NCI-H510A treated with DMSO at 0.1 percent for 48 hours (cell line): ENCODE measurements at regions not wholly inside any gene's neighbourhood (a gene's known extent, or its start where the extent isn't known, plus 50 kb on each side); places are given as distances from the start of the nearest gene placed in this dataset.

Experiments used
- DNase-seq: peaks from one replicate; lab custom pipeline; 2025; lab: John Stamatoyannopoulos, UW

DNA sequence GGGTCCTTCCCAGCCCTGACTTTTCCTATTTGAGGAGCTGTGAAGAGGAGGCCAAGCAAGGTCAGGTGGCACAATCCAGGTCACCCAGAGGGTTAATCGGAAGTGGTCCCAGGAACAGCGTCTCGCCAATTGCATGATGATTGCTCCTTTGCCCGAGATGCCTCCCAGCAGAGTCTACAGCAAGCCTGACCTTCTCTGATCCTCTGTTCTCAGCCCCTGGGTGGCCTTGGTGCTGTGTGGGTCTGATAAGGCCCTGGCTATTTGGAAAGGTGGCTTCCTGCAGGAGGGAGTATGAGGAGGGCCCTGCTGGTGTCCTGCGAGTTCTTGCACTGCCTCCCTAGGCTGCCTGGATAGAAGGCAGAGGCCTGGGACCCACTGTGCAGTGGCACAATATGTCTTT is 116.2 kb downstream of the FOXD2 start:
- DNase-seq: no peak

DNA sequence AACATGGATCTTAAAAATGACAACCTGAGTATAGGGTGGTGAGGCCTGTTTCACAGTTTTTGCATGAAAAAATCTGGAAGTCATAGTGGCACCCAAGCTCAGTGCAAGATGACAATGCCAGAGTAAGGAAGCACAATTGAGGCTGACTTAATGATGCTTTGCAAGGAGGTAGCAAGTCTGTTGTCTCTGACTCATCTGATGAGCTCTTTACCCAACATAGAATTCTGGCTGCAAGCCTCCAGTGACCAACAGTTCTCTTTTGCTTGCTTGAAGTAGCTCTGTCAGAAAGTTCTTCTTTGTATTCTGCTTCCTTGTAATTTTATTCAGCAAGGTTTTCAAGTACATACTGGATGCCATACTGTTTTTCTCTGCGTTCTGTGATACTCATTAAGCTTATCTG is 117.1 kb downstream of the FOXD2 start:
- no peak for DNase-seq

DNA sequence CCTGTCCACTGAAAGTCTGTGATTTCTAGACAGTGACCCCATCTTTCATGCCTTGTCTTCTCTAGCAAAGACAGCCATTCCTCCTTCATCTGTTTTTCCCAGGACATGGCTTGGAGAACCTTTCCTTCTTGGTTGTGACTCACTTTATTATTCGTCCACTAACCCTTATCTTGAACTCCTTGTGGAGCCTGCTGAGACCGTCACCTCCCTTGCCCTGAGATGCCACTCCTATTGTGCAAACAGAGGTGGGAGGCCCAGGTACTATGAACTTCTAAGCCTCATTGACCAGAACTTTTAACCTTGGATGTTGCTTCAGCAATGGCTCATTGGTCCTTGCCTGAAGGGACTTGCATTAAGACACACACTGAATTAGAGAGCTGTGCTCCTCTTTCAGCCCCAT is 117.5 kb downstream of the FOXD2 start:
- no peak for DNase-seq

DNA sequence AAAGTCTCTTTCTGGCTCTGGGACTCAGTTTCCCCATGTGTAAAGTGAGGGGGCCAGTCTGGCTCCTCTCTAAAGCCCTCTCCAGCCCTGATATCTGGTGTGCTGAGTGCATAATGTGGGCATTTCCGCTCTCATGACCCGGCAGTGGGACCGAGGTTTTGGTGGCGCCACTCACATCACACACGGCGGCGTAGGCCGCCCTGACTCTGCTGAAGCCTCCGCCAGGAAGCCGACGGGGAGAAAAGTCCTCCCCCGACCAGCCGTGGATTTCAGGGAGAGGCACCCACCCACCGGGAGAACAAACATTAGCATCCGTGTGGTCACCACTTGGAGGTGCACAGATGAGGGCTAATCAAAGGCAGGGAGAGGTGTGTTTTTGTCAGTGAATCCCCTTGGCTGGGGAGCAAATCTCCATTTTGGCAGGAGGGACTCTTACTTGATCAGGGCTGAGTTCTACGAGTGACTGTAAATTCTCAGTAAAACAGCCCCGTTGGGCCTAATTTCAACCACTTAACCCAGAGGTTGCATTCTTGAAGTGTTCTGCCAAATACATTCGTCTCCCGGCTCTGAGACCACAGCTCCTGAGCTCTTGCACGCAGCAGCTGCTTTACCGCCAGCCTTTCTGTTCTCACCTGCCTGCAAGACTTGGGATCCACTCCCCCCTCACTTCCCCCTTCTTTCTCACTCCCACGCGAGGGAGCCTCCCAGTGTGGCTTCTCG is 118.2 kb downstream of the FOXD2 start:
- no peak for DNase-seq

DNA sequence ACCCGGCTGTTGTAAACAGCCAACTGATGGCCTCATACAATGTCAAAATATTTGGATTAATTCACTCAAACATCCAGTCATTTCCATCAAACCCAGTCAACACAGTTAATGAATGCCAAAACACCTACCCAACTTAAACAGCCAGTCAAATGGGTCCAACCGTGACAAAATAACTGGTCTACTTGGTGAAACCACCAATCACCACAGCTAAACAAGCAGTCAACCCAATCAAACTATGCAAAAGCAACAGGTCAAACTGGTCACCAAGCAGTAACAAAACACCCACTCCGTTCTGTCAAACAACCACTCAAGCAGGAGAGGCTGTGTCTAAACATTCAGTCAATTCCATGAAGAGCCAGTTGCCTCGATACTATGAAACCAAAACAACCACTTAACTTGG is 119.2 kb downstream of the FOXD2 start:
- peak; percentile 59 for DNase-seq

DNA sequence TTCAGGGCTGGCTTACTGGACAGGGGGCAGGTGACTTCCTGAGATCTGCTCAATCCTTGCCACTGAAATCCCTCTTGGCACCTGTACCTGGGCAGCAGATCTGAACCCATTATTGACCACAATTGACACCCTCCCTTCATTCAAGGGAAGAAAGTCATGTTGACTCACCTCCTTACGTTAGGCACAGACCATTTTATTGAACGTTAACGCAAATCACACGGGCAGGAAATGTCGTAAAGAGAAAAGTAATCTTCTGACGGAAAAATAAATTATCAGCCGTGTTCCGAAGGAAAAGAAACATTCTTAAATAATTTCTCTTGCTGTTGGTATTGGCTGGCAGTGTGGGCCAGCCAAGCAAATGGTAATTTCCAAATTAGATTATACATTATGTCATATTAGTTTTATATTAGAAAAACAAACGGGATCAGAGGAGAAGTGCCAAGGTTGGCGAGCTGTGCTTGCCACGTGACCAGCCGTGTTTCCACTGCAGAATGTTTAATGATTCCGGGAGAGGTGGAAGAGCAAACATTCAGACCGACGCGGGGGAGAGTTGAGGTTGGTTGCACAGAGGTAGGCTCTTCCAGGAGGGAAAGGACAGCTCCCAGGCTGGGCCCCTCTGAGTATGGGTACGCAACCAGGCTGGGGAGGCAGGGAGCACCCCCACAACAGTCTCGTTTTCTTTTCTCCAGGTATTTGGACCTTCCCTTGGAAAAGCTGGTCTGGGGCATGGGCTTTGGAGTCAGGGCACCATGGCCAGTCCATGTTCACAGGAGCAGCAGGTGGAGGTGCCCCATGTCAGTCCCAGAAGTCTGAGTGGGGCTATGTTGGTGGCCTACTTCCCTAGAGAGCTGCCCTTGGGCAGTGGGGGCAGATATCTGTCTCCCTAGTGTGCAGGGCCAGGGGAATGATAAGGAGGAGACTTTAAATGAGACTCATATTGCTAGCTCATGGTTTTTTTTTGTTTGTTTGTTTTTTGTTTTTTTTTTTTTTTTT is 121.1 kb downstream of the FOXD2 start:
- DNase-seq: peak; percentile 83

DNA sequence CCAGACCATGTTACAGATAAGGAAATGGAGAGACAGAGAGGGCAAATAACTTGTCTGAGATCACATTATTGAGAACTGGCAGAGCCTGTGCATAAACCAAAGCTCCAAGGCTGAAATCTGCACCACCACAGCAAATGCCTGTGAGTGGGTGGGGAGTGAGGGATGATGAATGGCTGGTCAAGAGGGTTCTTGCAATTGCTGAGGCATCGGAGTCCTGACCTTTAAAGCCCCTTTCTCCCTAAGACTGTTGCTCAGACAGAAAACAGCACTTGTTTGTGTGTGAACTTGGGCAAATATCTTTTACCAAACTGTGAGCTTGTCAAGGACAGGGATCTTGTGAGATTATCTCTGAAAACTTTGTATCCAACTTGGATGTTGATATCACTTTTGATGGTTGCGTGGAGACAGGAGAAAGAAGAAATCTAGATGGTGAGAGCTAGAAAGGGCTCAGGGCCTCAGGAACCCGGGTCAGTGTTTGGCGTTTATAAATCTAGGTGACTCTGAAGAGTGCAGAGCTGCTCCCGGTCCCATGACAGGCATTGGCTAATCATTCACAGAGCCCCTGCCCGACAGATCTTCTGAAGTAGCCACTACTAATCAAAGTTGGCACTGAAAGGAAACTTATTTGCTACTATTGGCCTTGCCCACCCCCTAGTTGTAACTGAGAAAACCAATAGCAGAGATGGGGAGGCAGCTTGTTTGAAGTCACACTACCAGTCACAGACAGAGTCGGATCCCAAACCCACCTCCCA is 122.3 kb downstream of the FOXD2 start:
- no peak for DNase-seq

DNA sequence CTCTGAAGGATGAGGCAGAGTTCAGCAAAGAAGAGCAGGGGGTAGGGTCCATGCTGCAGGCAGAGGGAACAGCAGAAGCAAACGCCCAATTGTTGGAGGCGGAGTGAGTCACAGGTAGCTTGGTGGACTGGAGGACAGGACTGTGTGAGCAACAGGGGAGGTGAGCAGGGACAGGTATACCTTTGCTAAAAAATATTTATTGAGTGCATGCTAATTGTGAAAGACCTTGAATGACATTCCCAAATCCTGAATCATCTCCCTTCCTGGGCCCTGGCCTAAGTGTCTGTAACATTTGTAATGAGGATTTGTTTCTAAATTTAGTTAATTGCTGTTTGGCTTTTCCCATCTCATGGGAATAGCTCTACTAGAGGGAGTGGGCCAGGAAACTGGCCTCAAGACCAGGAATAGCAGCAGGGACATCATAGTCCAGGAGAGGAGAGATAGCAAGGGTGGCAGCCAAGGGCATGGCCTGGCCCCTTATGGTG is 123.7 kb downstream of the FOXD2 start:
- DNase-seq: no peak

DNA sequence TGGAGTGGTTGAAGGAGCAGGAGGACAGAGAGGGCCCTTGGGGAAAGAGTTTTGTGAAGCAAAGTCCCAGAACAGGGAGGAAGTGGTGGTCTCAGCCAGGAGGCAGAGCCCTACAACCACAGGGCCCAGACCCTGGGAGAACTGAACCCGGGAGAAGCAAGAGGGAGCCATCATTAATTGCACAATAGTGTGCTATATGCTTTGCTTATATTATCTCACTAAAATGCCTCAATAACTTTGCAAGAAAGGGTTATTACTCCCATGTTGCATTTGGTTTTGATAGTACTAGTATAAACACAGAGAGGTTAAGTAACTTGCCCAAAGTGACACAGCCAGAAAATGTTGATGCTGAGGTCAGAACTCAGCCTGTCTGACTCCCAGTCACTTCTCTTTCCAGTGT is 124.3 kb downstream of the FOXD2 start:
- DNase-seq: no peak

DNA sequence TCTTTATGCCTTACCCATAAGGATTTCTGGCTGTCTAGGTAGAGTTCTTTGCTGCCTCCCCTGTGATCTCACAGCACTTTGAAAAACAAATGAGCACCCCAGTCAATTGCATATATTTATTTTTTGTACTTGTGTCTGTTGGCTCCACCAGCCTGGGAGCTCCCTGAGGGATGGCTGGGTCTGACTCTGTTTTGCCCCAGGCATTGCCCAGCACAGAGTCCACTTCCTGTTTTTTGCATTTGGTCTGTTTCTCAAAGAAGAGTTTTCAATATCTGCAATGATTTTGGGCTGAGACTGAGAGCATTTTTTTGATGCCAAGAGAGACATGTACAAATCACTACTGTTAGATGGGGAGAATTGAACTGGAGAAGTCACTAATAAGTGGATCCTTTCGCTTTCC is 125.0 kb downstream of the FOXD2 start:
- no peak for DNase-seq

DNA sequence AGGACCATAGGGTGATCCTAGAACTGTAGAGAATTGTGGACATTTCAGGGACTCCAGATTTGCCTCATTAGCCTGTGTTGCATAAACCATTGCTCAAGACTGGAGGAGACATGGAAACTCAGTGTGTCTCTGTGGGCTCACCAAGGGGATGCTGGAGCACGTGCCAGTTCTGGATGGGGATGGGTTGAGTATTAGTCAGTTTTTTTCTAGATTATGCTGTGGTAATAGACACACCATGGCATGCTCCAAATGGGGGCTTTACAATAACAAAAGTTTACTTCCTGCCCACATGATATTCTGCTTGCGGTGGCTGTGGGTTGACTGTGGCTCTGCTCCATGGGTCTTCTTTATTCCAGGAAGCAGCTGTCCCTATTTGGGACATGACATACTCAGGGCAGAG is 125.4 kb downstream of the FOXD2 start:
- no peak for DNase-seq

DNA sequence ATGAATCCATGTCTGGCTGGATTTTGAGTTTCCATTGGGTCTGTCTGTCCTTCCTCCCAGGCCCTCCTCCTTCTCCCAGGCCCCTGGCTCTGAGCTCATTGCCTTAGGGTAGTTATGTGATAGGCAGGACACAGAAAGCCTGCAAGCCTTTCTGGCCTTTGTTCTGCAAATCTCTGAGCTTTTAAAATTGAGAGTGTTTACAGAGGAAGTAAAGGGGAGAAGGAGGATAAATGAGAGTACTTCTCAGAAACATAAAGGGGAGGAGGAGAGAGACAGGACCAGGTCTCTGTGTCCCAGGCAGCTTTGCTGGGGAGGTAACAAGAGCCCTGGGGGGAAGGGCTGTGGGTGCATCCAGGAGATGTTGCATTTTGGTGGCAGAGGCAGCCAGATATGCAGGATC is 126.7 kb downstream of the FOXD2 start:
- no peak for DNase-seq

DNA sequence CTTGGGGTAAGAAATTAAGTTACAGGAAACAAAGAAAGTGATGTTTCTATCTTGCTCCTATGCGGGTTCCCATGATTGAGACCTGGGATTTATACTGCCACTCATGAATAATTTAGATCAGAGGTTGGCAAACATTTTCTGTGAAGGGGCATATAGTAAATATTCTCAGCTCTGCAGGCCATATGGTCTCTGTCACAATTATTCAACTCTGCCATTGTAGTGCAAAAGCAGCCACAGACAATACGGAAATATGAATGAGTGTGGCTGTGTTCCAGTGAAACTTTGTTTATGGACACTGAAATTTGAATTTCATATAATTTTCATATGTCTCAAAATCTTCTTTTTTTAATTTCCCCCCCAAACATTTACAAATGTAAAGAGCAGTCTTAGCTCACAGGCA is 127.2 kb downstream of the FOXD2 start:
- no peak for DNase-seq

DNA sequence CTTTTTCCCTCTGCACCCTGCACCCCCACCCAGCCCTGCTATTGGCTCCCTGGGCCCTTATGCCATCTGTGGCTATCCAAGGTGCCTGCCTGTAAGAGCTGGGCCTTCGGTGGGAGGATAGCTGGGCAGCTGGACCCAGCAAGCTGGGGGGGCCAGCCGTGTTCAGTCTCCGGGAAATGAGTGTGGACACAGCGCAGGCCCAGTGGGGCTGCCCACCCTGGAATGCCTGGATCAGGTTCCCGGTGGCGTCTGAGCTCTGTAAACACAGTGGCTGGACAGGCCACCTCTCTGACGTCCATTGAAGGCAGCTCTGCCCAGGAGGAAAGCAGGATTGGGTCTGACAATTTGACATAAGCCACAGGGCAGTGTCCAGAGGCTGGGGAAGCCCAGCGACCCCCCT is 127.8 kb downstream of the FOXD2 start:
- no peak for DNase-seq

DNA sequence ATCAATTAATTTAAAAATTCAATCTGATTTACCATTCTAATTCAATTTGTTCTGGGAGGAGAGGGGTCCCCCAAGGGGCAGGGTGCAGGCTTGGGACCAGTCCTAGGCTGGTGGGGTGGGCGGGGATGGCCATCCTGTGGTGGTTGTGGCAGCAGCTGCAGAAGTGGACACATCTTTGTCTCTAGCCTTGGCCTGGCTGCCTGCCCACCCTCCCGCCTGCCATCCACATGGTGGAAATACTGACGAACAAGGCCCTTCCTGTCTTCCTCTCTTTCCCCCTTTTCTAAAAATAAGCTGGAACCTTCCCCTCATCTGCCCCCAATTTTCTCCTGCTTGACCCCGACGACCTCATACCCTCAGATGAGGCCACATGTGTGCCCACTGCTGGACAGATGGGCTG is 130.9 kb downstream of the FOXD2 start:
- no peak for DNase-seq

DNA sequence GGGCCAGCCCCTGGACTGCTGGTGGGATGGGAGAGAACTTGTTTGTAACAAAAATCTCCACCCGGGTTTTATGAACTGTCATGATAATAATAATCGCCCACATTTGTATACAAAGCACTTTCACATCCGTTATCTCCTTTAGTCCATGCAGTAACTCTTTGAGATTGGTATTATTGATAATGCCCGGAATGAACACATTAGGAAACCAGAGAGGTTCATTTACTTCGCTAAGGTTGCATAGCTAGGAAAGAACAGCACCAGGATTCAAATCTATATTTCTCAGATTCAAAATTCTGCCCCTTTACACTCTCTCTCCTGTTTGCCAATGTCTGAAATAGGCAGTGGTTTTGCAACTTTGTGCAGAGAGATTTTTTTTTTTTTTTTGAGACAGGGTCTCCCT is 131.4 kb downstream of the FOXD2 start:
- DNase-seq: no peak

DNA sequence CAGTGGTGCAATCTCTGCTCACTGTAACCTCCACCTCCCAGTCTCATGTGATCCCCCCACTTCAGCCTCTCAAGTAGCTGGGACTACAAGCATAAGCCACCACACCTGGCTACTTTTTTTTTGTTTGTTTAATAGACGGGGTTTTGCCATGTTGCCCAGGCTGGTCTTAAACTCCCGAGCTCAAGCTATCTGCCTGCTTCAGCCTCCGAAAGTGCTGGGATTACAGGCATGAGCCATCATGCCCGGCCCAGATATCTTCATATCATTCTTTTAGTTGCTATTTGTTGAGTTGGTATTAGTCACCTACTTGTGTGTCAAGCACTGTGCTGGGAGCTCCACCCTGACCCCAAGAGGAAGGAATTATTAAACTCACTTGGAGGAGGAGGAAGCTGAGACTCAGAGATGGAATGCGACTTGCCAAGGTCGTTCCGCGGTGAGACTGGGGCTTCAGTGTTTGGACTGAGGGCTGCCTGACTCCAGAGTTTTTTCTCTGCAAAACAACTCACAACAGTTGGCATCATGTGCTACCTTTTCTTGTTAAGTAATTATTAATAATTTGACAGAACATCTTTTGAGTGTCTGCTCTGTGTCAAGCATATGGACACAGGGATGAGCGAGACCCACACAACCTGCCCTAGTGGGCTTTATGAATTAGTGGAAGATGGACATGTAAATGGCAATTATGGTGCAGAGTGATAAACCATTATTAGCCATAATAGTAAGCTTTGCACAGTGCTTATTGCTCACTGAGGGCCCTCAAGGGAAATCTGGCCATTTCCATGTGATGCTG is 132.0 kb downstream of the FOXD2 start:
- peak; percentile 51 for DNase-seq

DNA sequence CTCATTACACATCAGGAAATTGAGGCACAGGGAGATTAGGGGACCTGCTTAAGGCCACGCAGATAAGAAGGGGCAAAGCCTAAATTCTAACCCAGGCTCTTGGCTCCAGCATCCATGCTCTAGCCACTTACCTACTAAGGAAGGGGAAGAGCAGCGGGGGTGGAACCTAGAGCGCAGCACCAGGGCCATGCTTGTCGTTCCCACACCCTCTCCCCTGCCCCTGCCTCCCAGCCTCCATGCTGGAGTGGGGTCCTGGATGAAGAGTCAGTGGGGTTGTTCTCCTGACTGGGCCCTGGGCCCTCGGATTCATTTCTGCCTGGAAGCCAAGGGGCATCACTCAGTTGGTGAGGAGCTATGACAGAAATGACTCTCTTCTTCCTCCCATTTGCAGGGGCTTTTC is 133.3 kb downstream of the FOXD2 start:
- DNase-seq: no peak

DNA sequence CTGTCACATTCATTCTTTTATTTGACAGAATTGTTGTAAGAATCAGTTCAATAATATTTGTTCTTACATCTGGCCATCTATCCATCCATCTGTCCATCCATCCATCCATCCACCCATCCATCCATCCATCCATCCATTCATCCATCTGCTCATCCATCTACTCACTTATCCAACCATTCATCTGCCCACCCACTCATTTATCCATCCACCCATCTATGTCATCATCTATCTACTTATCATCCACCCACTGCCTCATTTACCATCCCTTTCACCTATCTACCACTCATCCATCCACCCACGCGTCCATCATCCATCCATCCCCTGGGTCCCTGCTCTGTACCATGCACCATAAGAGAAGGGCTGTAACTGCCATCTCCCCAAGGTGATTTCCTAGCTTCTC is 134.1 kb downstream of the FOXD2 start:
- DNase-seq: no peak

DNA sequence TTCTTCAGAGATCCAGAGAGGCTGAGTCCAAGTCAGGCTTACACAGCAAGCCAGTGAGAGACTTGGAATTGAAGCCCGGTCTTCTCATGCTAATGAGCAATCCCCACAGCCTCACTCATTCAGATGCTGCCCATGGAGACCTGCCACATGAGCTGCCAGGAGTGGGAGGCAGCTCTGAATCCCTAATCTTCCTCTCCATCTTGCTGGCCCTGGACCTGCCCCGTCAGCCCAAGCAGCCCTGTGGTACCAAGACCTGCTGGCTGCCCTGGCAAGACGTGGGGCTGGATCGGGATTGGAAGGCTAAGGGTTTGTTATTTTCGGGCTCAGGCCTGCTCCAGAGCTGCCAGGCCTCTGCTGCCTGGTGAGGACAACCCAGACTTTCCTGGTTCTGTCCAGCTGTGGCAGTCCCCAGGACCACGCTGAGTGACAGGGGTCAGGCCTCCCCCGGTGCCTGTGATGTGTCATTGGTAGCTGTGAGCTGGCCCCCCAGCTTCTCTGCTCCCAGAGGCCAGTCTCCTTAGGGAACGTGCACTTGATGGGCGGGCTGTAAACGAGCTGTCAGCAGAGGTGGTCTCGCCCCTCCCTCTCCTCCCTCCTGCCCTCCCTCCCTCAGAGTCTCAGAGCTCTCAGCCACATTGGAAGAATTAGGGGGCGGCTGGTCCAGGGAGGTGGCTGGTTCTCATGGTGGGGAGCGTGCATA is 135.0 kb downstream of the FOXD2 start:
- DNase-seq: no peak
